ENCODE measurements at regions not wholly inside any gene's neighbourhood (a gene's known extent, or its start where the extent isn't known, plus 50 kb on each side); places are given as distances from the start of the nearest gene placed in this dataset.

DNA sequence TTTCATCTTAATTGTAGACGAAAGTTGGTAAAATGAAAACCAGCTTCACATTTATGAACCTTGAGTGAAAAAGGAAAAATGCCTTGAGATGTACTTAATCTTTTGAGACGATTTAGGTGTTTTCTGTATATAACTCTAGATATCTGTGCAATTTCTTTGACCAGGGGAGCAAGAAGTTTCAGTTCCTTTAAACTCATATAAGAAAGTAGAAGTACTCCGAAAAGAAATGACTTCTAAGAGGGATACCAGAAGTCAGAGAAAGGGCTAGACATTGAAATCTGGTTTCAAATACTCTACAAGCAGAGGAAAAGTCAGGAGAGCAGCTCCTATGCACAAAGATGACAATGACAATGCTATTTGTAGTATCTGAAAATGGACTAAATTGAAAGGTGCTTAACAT is 303.7 kb downstream of the BAMBI start:
- Mint-ChIP-seq H3K27ac (ENCODE audit: unreplicated experiment) (no peak overlapping the region), H3K27me3 (ENCODE audit: low read depth, unreplicated experiment) (no peaks in the 10 kb centered on the region), H3K4me1 (ENCODE audit: low read depth, unreplicated experiment) (peaks cover 13% of the 10 kb centered on the region), H3K9me3 (ENCODE audit: unreplicated experiment) (no peaks in the 10 kb centered on the region), H3K4me3 (ENCODE audit: unreplicated experiment) (no peak overlapping the region), H3K36me3 (ENCODE audit: low read depth, unreplicated experiment) (no peaks in the 10 kb centered on the region)
- Histone ChIP-seq H3K4me1 (ENCODE audit: insufficient read depth, low read length) (peaks cover 9% of the 10 kb centered on the region), H4K20me1 (ENCODE audit: insufficient read depth, low read length) (no peaks in the 10 kb centered on the region), H2AFZ (ENCODE audit: low read depth, low read length) (no peak overlapping the region), H3K4me2 (ENCODE audit: low read length) (no peak overlapping the region), H3K9ac (ENCODE audit: low read length) (no peak overlapping the region), H3K9me3 (ENCODE audit: insufficient read depth, low read depth, low read length) (no peaks in the 10 kb centered on the region), H3K27me3 (ENCODE audit: insufficient read depth, low read length) (no peaks in the 10 kb centered on the region), H3K79me2 (ENCODE audit: insufficient read depth, low read length) (no peaks in the 10 kb centered on the region), H3K27ac (ENCODE audit: low read depth, low read length) (no peak overlapping the region), H3K36me3 (ENCODE audit: insufficient read depth, low read length) (no peaks in the 10 kb centered on the region), H3K4me3 (ENCODE audit: insufficient read depth, low read depth, low read length) (no peak overlapping the region)
- DNase-seq (ENCODE audit: low read depth): no peak
- FAIRE-seq: no peak
- TF ChIP-seq, protein P1, sequence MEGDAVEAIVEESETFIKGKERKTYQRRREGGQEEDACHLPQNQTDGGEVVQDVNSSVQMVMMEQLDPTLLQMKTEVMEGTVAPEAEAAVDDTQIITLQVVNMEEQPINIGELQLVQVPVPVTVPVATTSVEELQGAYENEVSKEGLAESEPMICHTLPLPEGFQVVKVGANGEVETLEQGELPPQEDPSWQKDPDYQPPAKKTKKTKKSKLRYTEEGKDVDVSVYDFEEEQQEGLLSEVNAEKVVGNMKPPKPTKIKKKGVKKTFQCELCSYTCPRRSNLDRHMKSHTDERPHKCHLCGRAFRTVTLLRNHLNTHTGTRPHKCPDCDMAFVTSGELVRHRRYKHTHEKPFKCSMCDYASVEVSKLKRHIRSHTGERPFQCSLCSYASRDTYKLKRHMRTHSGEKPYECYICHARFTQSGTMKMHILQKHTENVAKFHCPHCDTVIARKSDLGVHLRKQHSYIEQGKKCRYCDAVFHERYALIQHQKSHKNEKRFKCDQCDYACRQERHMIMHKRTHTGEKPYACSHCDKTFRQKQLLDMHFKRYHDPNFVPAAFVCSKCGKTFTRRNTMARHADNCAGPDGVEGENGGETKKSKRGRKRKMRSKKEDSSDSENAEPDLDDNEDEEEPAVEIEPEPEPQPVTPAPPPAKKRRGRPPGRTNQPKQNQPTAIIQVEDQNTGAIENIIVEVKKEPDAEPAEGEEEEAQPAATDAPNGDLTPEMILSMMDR (IDR thresholded peaks at IDR 0.05; ENCODE audit: insufficient read depth, low read depth, low read length): no peak
- no peak for TF ChIP-seq EZH2 (IDR thresholded peaks at IDR 0.05; ENCODE audit: insufficient read depth, low read length)

DNA sequence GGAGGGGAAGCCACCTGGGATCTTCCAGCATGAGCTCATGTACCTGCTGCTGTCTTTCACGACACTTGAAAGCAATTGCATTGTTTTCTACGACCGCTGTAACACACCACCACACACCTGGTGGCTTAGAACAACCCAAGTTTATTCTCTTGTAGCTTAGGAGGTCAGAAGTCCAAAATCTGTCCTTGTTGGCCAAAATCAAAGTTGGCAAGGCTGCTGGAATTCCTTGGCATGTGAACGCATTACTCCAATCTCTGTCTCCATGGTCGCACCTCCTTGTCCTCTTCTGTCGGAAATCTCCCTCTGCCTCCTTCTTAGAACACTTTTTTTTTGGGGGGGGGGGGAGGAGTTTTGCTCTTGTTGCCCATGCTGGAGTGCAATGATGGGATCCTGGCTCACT is 305.7 kb downstream of the BAMBI start:
- no peak for TF ChIP-seq EZH2 (IDR thresholded peaks at IDR 0.05; ENCODE audit: insufficient read depth, low read length)
- Mint-ChIP-seq H3K27ac (ENCODE audit: unreplicated experiment) (no peak overlapping the region), H3K4me1 (ENCODE audit: low read depth, unreplicated experiment) (peaks cover 11% of the 10 kb centered on the region), H3K36me3 (ENCODE audit: low read depth, unreplicated experiment) (no peaks in the 10 kb centered on the region), H3K27me3 (ENCODE audit: low read depth, unreplicated experiment) (no peaks in the 10 kb centered on the region), H3K9me3 (ENCODE audit: unreplicated experiment) (no peaks in the 10 kb centered on the region), H3K4me3 (ENCODE audit: unreplicated experiment) (no peak overlapping the region)
- H3K79me2 ChIP-seq (ENCODE audit: insufficient read depth, low read length): no peaks in the 10 kb centered on the region
- H3K4me1 ChIP-seq (ENCODE audit: insufficient read depth, low read length): peaks cover 9% of the 10 kb centered on the region
- no peaks in the 10 kb centered on the region for H3K36me3 ChIP-seq (ENCODE audit: insufficient read depth, low read length)
- H3K27ac ChIP-seq (ENCODE audit: low read depth, low read length): no peak overlapping the region
- no peak overlapping the region for H2AFZ ChIP-seq (ENCODE audit: low read depth, low read length)
- FAIRE-seq (no peak), DNase-seq (ENCODE audit: low read depth) (no peak)
- no peaks in the 10 kb centered on the region for H3K27me3 ChIP-seq (ENCODE audit: insufficient read depth, low read length)
- H3K9ac ChIP-seq (ENCODE audit: low read length): no peak overlapping the region
- no peak overlapping the region for H3K4me2 ChIP-seq (ENCODE audit: low read length)
- no peaks in the 10 kb centered on the region for H3K9me3 ChIP-seq (ENCODE audit: insufficient read depth, low read depth, low read length)
- no peak overlapping the region for H3K4me3 ChIP-seq (ENCODE audit: insufficient read depth, low read depth, low read length)
- H4K20me1 ChIP-seq (ENCODE audit: insufficient read depth, low read length): no peaks in the 10 kb centered on the region

DNA sequence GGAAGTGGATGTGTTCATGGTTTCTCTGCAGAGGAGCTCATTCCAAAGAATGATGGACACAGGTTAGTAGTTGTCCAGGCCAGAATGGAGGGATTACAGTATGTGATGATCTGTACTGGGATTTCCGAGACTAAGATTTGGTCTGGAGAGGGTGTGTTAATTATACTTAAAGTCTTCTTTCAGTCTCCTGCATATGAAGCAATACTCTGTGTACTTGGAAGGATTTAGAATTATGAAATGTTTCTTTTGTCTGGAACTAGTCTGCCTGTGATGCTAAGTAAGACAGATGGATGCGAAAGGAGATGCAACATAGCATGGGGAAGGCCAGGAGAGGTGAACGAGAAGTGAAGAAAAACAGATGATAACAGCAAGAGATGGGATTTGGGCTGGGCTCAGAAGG is 305.1 kb upstream of the LYZL1 start:
- Histone ChIP-seq H3K9ac (ENCODE audit: low read length) (no peak overlapping the region), H3K27ac (ENCODE audit: low read depth, low read length) (no peak overlapping the region), H3K36me3 (ENCODE audit: insufficient read depth, low read length) (no peaks in the 10 kb centered on the region), H2AFZ (ENCODE audit: low read depth, low read length) (no peak overlapping the region), H3K4me2 (ENCODE audit: low read length) (peak overlapping the region; percentile 54), H3K79me2 (ENCODE audit: insufficient read depth, low read length) (no peaks in the 10 kb centered on the region), H3K27me3 (ENCODE audit: insufficient read depth, low read length) (no peaks in the 10 kb centered on the region), H3K4me1 (ENCODE audit: insufficient read depth, low read length) (peaks cover 9% of the 10 kb centered on the region), H3K9me3 (ENCODE audit: insufficient read depth, low read depth, low read length) (no peaks in the 10 kb centered on the region), H4K20me1 (ENCODE audit: insufficient read depth, low read length) (no peaks in the 10 kb centered on the region), H3K4me3 (ENCODE audit: insufficient read depth, low read depth, low read length) (no peak overlapping the region)
- H3K27me3 Mint-ChIP-seq (ENCODE audit: low read depth, unreplicated experiment): no peaks in the 10 kb centered on the region
- no peak overlapping the region for H3K4me3 Mint-ChIP-seq (ENCODE audit: unreplicated experiment)
- H3K27ac Mint-ChIP-seq (ENCODE audit: unreplicated experiment): peak overlapping the region; percentile 11
- peaks cover 11% of the 10 kb centered on the region for H3K4me1 Mint-ChIP-seq (ENCODE audit: low read depth, unreplicated experiment)
- no peaks in the 10 kb centered on the region for H3K36me3 Mint-ChIP-seq (ENCODE audit: low read depth, unreplicated experiment)
- FAIRE-seq (no peak), DNase-seq (ENCODE audit: low read depth) (no peak)
- no peaks in the 10 kb centered on the region for H3K9me3 Mint-ChIP-seq (ENCODE audit: unreplicated experiment)
- TF ChIP-seq, protein P1 (IDR thresholded peaks at IDR 0.05; ENCODE audit: insufficient read depth, low read depth, low read length): no peak
- TF ChIP-seq EZH2 (IDR thresholded peaks at IDR 0.05; ENCODE audit: insufficient read depth, low read length): no peak
